LNCaP clone FGC (cell line): ENCODE measurements at regions not wholly inside any gene's neighbourhood (a gene's known extent, or its start where the extent isn't known, plus 50 kb on each side); places are given as distances from the start of the nearest gene placed in this dataset.

ENCODE experiments used
- DNase-seq: peaks from one replicate; pipeline ENCODE4 v3.0.0-alpha.2; 2011; ENCODE audit warnings: low read depth
- H3K4me3 ChIP-seq: 2 replicates; pipeline ENCODE4 v1.5.1; 2011; ENCODE audit warnings: mild to moderate bottlenecking, low read depth, low read length, control low read depth
- CTCF ChIP-seq: IDR thresholded peaks from 2 replicates; pipeline ENCODE4 v1.5.1; 2012; ENCODE audit warnings: mild to moderate bottlenecking; ENCODE audit not compliant: control insufficient read depth, insufficient read depth; ENCODE audit errors: extremely low read depth

- no peak overlapping the region for H3K4me3 ChIP-seq
- no peak for DNase-seq
- no peak for TF ChIP-seq CTCF
Observed at GRCh38 chrX:44032479-44032878, 59.3 kb upstream of the NDP start.

GRCh38 chrX:44025555-44025954 is 52.4 kb upstream of the NDP start:
- H3K4me3 ChIP-seq: no peak overlapping the region
- no peak for DNase-seq
- TF ChIP-seq CTCF: no peak
